ENCODE measurements at regions not wholly inside any gene's neighbourhood (a gene's known extent, or its start where the extent isn't known, plus 50 kb on each side); places are given as distances from the start of the nearest gene placed in this dataset.

DNA sequence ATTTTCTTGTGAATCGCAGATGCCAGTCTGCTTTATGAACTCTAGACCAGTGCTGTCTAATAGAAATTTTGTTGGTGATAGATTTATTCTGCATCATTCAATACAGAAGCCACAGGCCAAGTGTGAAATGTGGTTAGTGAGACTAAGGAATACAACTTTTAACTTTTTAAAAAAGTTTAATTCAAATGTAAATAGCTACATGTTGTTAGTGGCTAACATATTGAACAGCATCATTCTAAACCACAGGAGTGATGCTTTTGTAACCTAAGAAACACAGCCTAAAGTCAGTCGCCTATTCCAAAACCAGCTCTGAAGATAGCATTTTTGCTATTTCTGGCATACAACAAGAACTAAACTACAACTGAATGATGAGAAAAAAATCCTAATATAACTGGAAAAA lies 164.8 kb upstream of the CBLB start:
- TF ChIP-seq, protein P1, sequence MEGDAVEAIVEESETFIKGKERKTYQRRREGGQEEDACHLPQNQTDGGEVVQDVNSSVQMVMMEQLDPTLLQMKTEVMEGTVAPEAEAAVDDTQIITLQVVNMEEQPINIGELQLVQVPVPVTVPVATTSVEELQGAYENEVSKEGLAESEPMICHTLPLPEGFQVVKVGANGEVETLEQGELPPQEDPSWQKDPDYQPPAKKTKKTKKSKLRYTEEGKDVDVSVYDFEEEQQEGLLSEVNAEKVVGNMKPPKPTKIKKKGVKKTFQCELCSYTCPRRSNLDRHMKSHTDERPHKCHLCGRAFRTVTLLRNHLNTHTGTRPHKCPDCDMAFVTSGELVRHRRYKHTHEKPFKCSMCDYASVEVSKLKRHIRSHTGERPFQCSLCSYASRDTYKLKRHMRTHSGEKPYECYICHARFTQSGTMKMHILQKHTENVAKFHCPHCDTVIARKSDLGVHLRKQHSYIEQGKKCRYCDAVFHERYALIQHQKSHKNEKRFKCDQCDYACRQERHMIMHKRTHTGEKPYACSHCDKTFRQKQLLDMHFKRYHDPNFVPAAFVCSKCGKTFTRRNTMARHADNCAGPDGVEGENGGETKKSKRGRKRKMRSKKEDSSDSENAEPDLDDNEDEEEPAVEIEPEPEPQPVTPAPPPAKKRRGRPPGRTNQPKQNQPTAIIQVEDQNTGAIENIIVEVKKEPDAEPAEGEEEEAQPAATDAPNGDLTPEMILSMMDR (IDR thresholded peaks at IDR 0.05; ENCODE audit: low read length) = no peak
- no peak for TF ChIP-seq EZH2 (IDR thresholded peaks at IDR 0.05; ENCODE audit: borderline replicate concordance, low read length)

Data from OCI-LY1 (cell line).